ENCODE measurements at regions not wholly inside any gene's neighbourhood (a gene's known extent, or its start where the extent isn't known, plus 50 kb on each side); places are given as distances from the start of the nearest gene placed in this dataset.

- Mint-ChIP-seq H3K27ac (no peak overlapping the region), H3K27me3 (ENCODE audit: insufficient read depth, low read depth, poor library complexity) (no peaks in the 10 kb centered on the region), H3K36me3 (ENCODE audit: low read depth) (no peaks in the 10 kb centered on the region), H3K4me1 (peaks cover 7% of the 10 kb centered on the region), H3K4me3 (no peak overlapping the region), H3K9me3 (no peaks in the 10 kb centered on the region)
- H4K20me1 ChIP-seq (replicated peaks; ENCODE audit: insufficient read depth): no peaks in the 10 kb centered on the region
- no peaks in the 10 kb centered on the region for H3K9me2 ChIP-seq (ENCODE audit: insufficient read depth)
- H3K4me1 ChIP-seq (ENCODE audit: insufficient read depth): no peaks in the 10 kb centered on the region
- no peak for DNase-seq (ENCODE audit: low spot score)
- no peak overlapping the region for H3K4me2 ChIP-seq
- no peak overlapping the region for H3K27ac ChIP-seq (ENCODE audit: low read depth)
- no peak overlapping the region for H3K4me3 ChIP-seq
- H2AFZ ChIP-seq: peak overlapping the region; percentile 72; the same call in 1 of the 2 replicates
- ATAC-seq: no peak
- H3K79me2 ChIP-seq (replicated peaks; ENCODE audit: insufficient read depth): no peaks in the 10 kb centered on the region
- no peaks in the 10 kb centered on the region for H3K27me3 ChIP-seq (ENCODE audit: insufficient read depth)
- no peak for TF ChIP-seq JUNB (IDR thresholded peaks at IDR 0.05; ENCODE audit: unreplicated experiment)
- no peak for TF ChIP-seq CREB1 (CRISPR knock-in tag; IDR thresholded peaks at IDR 0.05; ENCODE audit: low read depth)
- TF ChIP-seq EZH2 (IDR thresholded peaks at IDR 0.05; ENCODE audit: low read depth, unreplicated experiment): no peak
- no peak for TF ChIP-seq REST (IDR thresholded peaks at IDR 0.05; ENCODE audit: unreplicated experiment)
- TF ChIP-seq STAT1 (IDR thresholded peaks at IDR 0.05; ENCODE audit: unreplicated experiment): no peak
- no peak for TF ChIP-seq POLR2AphosphoS5 (IDR thresholded peaks at IDR 0.05; ENCODE audit: low read depth)
- no peak for TF ChIP-seq ZNF114 (CRISPR knock-in tag; IDR thresholded peaks at IDR 0.05)
- no peak for TF ChIP-seq ETS1 (IDR thresholded peaks at IDR 0.05)
- no peak for TF ChIP-seq ZNF462 (CRISPR knock-in tag; IDR thresholded peaks at IDR 0.05)
- TF ChIP-seq EZH2phosphoT487 (IDR thresholded peaks at IDR 0.05; ENCODE audit: unreplicated experiment): no peak
- TF ChIP-seq CTCF (conservative IDR thresholded peaks at IDR 0.05; ENCODE audit: low read depth in 2 of 2): no peak
- no peak for TF ChIP-seq ZNF331 (CRISPR knock-in tag; IDR thresholded peaks at IDR 0.05; ENCODE audit: low read depth)
- TF ChIP-seq NANOG (IDR thresholded peaks at IDR 0.05; ENCODE audit: borderline replicate concordance): no peak
- H3F3A ChIP-seq (replicated peaks; ENCODE audit: low read depth): no peaks in the 10 kb centered on the region
- H3K36me3 ChIP-seq (ENCODE audit: insufficient read depth): no peaks in the 10 kb centered on the region
Observed at GRCh38 chr4:41410049-41410448, 127.9 kb upstream of the LIMCH1 start.
